GM10266 (cell line): ENCODE measurements at regions not wholly inside any gene's neighbourhood (a gene's known extent, or its start where the extent isn't known, plus 50 kb on each side); places are given as distances from the start of the nearest gene placed in this dataset.
"Not testable (repeated sequence)": the region's sequence is repeated elsewhere in the genome, so short reads cannot be mapped to it uniquely, and the experiment has no call there.

Experiments used
- DNase-seq: peaks from one replicate; pipeline ENCODE4 v3.0.0; 2012; ENCODE audit errors: extremely low spot score
- TF ChIP-seq, protein P1 (sequence below): IDR thresholded peaks from 2 replicates; pipeline ENCODE4 v1.5.1; 2012; ENCODE audit warnings: mild to moderate bottlenecking, low read depth; ENCODE audit not compliant: control insufficient read depth, insufficient read depth; ENCODE audit errors: missing control alignments

DNA sequence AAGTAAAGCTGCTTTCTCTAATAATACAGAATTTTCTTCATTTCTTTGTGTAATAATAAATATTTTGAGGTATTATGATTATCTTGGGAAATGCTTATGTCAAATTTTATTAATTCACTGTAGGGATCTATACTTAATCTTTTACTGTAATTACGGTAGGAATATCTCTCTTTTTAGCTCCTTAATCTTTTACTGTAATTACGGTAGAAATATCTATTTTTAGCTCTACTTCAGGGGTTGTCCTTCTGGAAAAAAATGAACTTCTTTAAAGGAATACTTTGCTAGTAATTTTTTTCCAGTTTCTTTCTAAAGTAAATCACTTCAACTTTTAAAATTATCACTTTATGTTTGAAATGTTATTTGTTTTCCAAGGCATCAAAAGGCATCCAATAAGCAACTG is 2229.4 kb upstream of the AGA start:
- DNase-seq: no peak
- TF ChIP-seq, protein P1, sequence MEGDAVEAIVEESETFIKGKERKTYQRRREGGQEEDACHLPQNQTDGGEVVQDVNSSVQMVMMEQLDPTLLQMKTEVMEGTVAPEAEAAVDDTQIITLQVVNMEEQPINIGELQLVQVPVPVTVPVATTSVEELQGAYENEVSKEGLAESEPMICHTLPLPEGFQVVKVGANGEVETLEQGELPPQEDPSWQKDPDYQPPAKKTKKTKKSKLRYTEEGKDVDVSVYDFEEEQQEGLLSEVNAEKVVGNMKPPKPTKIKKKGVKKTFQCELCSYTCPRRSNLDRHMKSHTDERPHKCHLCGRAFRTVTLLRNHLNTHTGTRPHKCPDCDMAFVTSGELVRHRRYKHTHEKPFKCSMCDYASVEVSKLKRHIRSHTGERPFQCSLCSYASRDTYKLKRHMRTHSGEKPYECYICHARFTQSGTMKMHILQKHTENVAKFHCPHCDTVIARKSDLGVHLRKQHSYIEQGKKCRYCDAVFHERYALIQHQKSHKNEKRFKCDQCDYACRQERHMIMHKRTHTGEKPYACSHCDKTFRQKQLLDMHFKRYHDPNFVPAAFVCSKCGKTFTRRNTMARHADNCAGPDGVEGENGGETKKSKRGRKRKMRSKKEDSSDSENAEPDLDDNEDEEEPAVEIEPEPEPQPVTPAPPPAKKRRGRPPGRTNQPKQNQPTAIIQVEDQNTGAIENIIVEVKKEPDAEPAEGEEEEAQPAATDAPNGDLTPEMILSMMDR: no peak

DNA sequence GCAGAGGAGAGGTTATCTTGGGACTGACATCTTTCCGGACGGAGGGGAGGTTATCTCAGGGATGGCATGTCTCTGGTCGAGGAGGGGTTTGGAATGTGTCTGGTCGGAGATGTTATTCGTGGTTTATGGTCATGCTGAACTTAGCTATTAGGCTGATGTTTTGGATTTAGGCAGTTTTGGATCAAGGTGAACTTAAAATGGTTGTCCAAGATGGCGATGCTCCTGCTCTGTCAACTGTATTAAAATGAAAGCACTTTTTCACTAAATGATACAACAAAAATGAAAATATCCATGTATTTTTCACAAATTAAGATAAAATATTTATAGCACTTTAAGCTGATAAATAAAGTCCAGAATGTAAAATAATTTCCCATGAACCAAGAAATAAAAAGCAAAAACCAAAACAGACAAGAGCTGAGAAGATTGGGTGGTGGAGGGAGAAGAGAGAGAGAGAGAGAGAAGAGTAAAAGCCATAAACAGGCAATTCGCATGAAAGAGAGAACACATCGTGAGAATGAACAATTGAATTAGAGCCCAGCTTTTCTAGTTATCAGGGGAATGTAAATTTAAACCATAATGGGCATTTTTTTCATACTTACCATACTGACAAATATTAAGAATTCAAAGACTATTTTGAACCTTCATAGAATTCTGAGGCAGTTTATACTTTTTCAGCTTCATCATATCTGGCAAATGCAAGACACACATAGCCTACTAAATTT is 2236.0 kb upstream of the AGA start:
- TF ChIP-seq, protein P1: no peak
- no peak for DNase-seq

GRCh38 chr4:179683661-179684060 is 2241.4 kb upstream of the AGA start:
- not testable (repeated sequence) for DNase-seq

GRCh38 chr4:179692222-179692621 is 2250.0 kb upstream of the AGA start:
- TF ChIP-seq, protein P1: no peak
- DNase-seq: no peak

- no peak for DNase-seq
- TF ChIP-seq, protein P1: no peak
Measured at GRCh38 chr4:179695175-179695574, 2252.9 kb upstream of the AGA start.

DNA sequence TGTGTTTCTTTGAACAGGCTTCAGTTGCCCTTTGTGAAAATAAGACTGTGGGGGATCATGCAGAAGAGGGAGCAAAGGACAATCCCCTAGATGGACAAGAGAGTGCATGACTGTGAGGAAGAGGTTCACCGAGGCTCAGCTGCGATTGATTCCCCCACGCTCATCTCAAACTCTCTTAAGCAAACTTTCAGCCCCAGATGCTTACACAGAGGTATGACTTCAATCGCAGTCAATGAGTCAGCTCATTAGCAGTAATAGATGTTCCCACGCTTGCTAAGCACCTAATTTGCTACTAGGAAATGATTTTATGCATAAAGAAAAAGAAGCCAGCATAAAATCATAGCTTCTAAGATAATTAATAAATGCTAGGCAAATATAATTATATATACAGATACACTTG is 2256.1 kb upstream of the AGA start:
- TF ChIP-seq, protein P1: no peak
- DNase-seq: no peak

DNA sequence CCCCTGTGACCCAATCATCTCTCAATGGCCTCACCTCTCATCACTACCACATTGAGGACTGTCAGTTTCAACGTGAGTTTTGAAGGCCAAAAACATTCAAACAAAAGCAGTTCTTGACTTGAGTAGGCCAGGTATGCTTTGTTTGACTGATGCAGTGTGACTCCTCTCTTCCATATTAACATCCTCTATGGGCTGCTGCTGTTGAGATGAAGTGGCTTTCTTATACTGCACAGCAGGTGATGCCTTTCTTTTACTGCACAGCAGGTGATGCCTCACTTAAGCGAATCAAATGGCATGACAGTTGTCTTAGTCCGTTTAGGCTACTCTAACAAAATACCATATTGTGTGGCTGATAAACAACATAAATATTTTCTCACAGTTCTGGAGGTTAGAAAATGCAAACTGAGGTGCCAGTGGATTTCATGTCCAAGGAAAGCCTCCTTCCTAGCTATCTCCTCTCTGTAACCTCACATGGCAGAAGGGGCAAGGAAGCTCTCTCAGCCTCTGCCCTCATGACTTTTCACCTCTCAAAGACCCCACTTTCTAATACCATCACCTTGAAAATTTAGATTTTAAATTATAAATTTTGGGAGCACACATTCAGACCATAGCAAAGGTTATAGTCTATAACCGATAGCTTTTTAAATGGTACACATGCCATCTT is 2267.9 kb upstream of the AGA start:
- no peak for DNase-seq
- TF ChIP-seq, protein P1: no peak
